ENCODE measurements at regions not wholly inside any gene's neighbourhood (a gene's known extent, or its start where the extent isn't known, plus 50 kb on each side); places are given as distances from the start of the nearest gene placed in this dataset.

GRCh38 chr3:83890039-83890762 is 1068.6 kb upstream of the CADM2 start:
- no peak for TF ChIP-seq FOXA2 (IDR thresholded peaks at IDR 0.05)
- no peak for TF ChIP-seq JUND (IDR thresholded peaks at IDR 0.05)
- TF ChIP-seq ZBTB33 (IDR thresholded peaks at IDR 0.05), result no peak
- no peak for TF ChIP-seq RXRA (IDR thresholded peaks at IDR 0.05)
- TF ChIP-seq, protein P1, sequence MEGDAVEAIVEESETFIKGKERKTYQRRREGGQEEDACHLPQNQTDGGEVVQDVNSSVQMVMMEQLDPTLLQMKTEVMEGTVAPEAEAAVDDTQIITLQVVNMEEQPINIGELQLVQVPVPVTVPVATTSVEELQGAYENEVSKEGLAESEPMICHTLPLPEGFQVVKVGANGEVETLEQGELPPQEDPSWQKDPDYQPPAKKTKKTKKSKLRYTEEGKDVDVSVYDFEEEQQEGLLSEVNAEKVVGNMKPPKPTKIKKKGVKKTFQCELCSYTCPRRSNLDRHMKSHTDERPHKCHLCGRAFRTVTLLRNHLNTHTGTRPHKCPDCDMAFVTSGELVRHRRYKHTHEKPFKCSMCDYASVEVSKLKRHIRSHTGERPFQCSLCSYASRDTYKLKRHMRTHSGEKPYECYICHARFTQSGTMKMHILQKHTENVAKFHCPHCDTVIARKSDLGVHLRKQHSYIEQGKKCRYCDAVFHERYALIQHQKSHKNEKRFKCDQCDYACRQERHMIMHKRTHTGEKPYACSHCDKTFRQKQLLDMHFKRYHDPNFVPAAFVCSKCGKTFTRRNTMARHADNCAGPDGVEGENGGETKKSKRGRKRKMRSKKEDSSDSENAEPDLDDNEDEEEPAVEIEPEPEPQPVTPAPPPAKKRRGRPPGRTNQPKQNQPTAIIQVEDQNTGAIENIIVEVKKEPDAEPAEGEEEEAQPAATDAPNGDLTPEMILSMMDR (IDR thresholded peaks at IDR 0.05; ENCODE audit: low read depth, low read length, missing input control), result no peak
- TF ChIP-seq REST (IDR thresholded peaks at IDR 0.05), result no peak
- no peak for TF ChIP-seq RAD21 (IDR thresholded peaks at IDR 0.05)
- TF ChIP-seq YY1 (IDR thresholded peaks at IDR 0.05), result no peak
- TF ChIP-seq HNF4G (IDR thresholded peaks at IDR 0.05), result no peak
- TF ChIP-seq TAF1 (conservative IDR thresholded peaks at IDR 0.05), result no peak
- TF ChIP-seq SP1 (IDR thresholded peaks at IDR 0.05), result no peak
- TF ChIP-seq, protein P2, sequence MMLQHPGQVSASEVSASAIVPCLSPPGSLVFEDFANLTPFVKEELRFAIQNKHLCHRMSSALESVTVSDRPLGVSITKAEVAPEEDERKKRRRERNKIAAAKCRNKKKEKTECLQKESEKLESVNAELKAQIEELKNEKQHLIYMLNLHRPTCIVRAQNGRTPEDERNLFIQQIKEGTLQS (IDR thresholded peaks at IDR 0.05), result no peak

Data from liver (tissue), 3 donors.